ENCODE measurements at regions not wholly inside any gene's neighbourhood (a gene's known extent, or its start where the extent isn't known, plus 50 kb on each side); places are given as distances from the start of the nearest gene placed in this dataset.

- Histone ChIP-seq H3K4me3 (replicated peaks in 1 of 2; ENCODE audit: low read depth in 1 of 2, low read length in 2 of 2) (no peak overlapping the region), H3K4me2 (ENCODE audit: low read length) (no peak overlapping the region), H4K20me1 (ENCODE audit: insufficient read depth) (no peaks in the 10 kb centered on the region), H3K27me3 (ENCODE audit: insufficient read depth, low read length) (no peaks in the 10 kb centered on the region), H2AFZ (ENCODE audit: low read depth, low read length, poor library complexity, severe bottlenecking) (no peak overlapping the region), H3K4me1 (ENCODE audit: control insufficient read depth in 1 of 2, insufficient read depth in 2 of 2, low read length in 2 of 2) (no peaks in the 10 kb centered on the region), H3K9ac (ENCODE audit: low read length) (no peak overlapping the region), H3K9me2 (ENCODE audit: insufficient read depth) (no peaks in the 10 kb centered on the region), H3K9me3 (ENCODE audit: control insufficient read depth in 1 of 2, insufficient read depth in 1 of 2, low read depth in 1 of 2, low read length in 2 of 2) (no peaks in the 10 kb centered on the region), H3K79me2 (ENCODE audit: insufficient read depth, low read length) (no peaks in the 10 kb centered on the region), H3K36me3 (ENCODE audit: control insufficient read depth in 1 of 2, insufficient read depth in 2 of 2, low read length in 2 of 2) (no peaks in the 10 kb centered on the region), H3K27ac (ENCODE audit: low read depth, low read length) (no peak overlapping the region)
- no TSS peak for BruUV-seq (replicated peaks)
- no peak for TF ChIP-seq TCF7L2 (IDR thresholded peaks at IDR 0.05; ENCODE audit: borderline replicate concordance, extremely low read depth, insufficient read depth, insufficient read length)
- TF ChIP-seq ZFX (IDR thresholded peaks at IDR 0.05), result no peak
- TF ChIP-seq ELF1 (IDR thresholded peaks at IDR 0.05; ENCODE audit: borderline replicate concordance, low read depth), result no peak
- no peak for TF ChIP-seq POLR2AphosphoS5 (IDR thresholded peaks at IDR 0.05; ENCODE audit: low read depth, low read length)
- no peak for TF ChIP-seq YY1 (IDR thresholded peaks at IDR 0.05; ENCODE audit: extremely low read depth, insufficient replicate concordance, low read depth, low read length)
- no peak for TF ChIP-seq ATF3 (IDR thresholded peaks at IDR 0.05)
- no peak for TF ChIP-seq EGR1 (IDR thresholded peaks at IDR 0.05; ENCODE audit: low read depth)
- TF ChIP-seq FOSL1 (IDR thresholded peaks at IDR 0.05; ENCODE audit: low read depth), result no peak
- no peak for TF ChIP-seq ZBTB33 (IDR thresholded peaks at IDR 0.05; ENCODE audit: extremely low read depth, insufficient replicate concordance, low read length)
- no peak for TF ChIP-seq SIN3A (IDR thresholded peaks at IDR 0.05; ENCODE audit: low read depth)
- no peak for TF ChIP-seq JUND (IDR thresholded peaks at IDR 0.05)
- TF ChIP-seq, protein P1, sequence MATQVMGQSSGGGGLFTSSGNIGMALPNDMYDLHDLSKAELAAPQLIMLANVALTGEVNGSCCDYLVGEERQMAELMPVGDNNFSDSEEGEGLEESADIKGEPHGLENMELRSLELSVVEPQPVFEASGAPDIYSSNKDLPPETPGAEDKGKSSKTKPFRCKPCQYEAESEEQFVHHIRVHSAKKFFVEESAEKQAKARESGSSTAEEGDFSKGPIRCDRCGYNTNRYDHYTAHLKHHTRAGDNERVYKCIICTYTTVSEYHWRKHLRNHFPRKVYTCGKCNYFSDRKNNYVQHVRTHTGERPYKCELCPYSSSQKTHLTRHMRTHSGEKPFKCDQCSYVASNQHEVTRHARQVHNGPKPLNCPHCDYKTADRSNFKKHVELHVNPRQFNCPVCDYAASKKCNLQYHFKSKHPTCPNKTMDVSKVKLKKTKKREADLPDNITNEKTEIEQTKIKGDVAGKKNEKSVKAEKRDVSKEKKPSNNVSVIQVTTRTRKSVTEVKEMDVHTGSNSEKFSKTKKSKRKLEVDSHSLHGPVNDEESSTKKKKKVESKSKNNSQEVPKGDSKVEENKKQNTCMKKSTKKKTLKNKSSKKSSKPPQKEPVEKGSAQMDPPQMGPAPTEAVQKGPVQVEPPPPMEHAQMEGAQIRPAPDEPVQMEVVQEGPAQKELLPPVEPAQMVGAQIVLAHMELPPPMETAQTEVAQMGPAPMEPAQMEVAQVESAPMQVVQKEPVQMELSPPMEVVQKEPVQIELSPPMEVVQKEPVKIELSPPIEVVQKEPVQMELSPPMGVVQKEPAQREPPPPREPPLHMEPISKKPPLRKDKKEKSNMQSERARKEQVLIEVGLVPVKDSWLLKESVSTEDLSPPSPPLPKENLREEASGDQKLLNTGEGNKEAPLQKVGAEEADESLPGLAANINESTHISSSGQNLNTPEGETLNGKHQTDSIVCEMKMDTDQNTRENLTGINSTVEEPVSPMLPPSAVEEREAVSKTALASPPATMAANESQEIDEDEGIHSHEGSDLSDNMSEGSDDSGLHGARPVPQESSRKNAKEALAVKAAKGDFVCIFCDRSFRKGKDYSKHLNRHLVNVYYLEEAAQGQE (IDR thresholded peaks at IDR 0.05; ENCODE audit: low read depth), result no peak
- no peak for TF ChIP-seq CEBPB (IDR thresholded peaks at IDR 0.05; ENCODE audit: low read depth)
- DNase-seq (ENCODE audit: low read depth, low spot score) (no peak), ATAC-seq (no peak)
- CTCF ChIA-PET, result no interaction called here
- intact Hi-C loops (cut with micrococcal nuclease), result no loop called here
- POLR2A ChIA-PET, result no interaction called here
- RAD21 ChIA-PET (ENCODE audit: low non-redundant PET in 1 of 2, low total read pairs in 2 of 2, uncharacterized antibody in 2 of 2, unreplicated experiment in 2 of 2), result no interaction called here
These were observed 87.0 kb upstream of the GRIA1 start for GRCh38 chr5:153403470-153403869.
